ENCODE measurements at regions not wholly inside any gene's neighbourhood (a gene's known extent, or its start where the extent isn't known, plus 50 kb on each side); places are given as distances from the start of the nearest gene placed in this dataset.

- DNase-seq = no peak
Measured at GRCh38 chr2:153189091-153189888, 289.3 kb downstream of the RPRM start.

GRCh38 chr2:153179808-153180207, 298.8 kb downstream of the RPRM start:
- no peak for DNase-seq

DNA sequence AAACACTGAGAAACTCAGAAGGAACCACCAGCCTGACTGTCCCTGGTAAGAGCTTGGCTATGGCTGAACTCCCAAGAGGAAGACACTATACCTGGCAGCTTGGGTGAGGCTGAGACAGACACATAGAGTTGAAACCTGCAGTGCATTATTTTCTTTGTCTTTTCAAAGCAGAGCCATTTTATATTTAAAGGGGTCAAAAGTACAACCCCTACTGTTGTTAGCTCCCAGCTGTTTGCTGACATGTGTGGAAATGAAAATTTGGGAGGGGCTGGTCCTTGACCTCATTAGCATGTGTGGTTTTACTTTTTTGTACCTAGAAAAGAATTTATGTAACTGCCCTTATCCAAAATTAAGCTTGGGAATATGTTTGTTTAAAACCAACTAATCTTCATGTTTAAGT, 309.0 kb downstream of the RPRM start:
- no peak for DNase-seq

- DNase-seq = no peak
Measured at GRCh38 chr2:153165021-153165420, 313.5 kb downstream of the RPRM start.

GRCh38 chr2:153163055-153163454, 315.5 kb downstream of the RPRM start:
- DNase-seq = no peak

GRCh38 chr2:153156743-153157142, 321.8 kb downstream of the RPRM start:
- no peak for DNase-seq

DNA sequence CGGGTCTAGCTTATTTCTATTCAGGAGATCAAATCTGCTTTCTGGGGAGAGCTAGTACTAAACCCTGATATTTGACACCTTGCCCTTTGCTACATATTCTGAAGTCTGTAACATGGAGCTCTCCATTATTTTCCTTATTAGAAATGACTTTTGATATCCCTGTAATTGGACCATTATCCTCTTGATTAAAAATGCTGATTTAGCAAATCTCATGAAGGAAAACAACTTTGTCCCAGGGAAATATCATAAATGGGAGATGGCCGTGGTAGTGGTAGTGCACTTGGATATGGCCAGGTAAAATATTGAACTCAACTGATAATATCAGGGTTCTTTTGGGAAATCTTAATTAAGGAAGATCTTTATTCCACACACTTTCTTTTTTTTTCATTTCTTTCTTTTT, 326.5 kb downstream of the RPRM start:
- DNase-seq = no peak

DNA sequence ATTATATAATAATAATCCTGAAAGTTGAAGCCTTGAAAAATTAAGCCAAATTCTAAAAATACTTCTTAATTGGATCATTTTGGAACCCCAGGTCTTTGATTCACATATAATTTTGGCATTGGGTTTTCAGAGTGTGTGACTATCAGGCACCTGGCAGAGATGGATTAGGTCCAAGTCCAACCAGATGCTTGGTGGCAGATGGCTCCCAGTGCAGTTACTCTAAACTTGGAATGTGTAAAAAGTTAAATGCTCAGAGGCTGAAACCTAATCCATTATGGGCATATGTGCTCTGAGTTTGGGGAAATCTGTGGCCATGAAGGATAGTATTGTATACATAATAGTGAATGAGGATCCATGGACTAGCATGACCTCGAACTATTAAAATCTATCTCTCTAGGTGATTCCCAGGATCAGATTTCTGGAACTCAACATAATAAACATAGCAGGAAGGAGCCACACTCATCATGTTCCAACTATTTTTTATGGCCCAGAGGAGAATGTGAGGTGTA, 333.0 kb downstream of the RPRM start:
- no peak for DNase-seq

- no peak for DNase-seq
Measured at GRCh38 chr2:153143540-153143939, 335.0 kb downstream of the RPRM start.

- no peak for DNase-seq
Measured at GRCh38 chr2:153140498-153140897, 338.1 kb downstream of the RPRM start.

- no peak for DNase-seq
Measured at GRCh38 chr2:153138651-153139375, 339.7 kb downstream of the RPRM start.

DNA sequence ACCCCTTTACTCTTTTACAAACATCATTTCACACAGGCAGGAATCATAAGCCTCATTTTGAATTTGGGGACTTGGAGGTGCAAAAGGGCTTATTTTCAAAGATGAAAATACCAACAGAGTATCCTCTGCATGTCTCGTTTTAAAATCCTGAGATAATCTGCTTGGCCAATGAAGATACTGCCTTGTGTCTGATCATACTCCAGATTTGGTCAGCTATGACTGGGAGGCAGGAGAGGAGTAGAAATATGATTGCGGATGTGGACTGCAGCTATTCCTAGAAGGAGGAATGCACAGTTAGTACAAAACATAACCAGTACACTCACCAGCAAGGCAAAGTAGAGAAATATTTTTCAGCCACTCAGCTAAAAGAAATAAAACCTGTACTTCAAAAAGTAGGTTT, 342.3 kb downstream of the RPRM start:
- DNase-seq = no peak

DNA sequence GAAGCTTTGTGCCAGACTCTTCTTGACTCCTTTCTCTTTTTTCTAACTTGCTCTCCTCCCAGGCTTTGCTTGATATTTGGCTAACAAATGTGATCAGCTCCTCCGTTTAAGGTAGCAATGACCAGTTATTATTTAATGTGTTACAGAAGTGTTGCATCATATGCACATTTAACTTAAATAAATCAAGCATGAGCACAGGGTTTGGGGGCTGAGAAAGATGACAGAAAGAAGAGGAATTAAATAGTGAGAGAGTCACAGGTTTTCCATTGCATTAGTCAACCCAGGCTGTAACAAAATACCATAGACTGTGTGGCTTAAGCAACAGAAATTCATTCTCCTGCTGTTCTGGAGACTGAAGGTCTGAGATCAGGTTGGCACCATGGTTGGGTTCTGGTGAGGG, 343.8 kb downstream of the RPRM start:
- DNase-seq = no peak

GRCh38 chr2:153133716-153134115, 344.8 kb downstream of the RPRM start:
- DNase-seq = no peak

GRCh38 chr2:153132418-153132817, 346.1 kb downstream of the RPRM start:
- DNase-seq = no peak

GRCh38 chr2:153115141-153115540, 363.4 kb downstream of the RPRM start:
- DNase-seq = no peak

- no peak for DNase-seq
Measured at GRCh38 chr2:153110486-153110885, 368.1 kb downstream of the RPRM start.

DNA sequence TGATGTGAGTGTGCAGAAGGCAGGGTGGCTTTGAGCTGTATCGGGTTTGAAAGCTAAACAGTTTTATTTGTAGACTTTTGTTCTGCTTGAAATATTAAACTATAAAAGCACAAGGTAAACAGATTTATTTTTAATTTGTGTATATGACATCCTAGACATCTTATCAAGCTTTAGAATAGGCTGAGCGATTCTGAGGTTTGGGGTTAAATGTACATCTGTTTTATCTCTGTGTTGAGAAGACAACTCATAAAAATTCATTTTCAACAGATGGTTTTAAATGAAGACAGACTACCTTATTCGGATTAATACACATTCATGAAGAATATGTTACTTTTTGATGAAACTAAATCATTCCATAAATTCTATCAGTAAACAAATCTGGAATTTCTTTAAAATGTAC, 368.8 kb downstream of the RPRM start:
- no peak for DNase-seq

- DNase-seq = no peak
Measured at GRCh38 chr2:153106802-153107477, 371.6 kb downstream of the RPRM start.

- no peak for DNase-seq
Measured at GRCh38 chr2:153105829-153106578, 372.6 kb downstream of the RPRM start.

- DNase-seq = no peak
Measured at GRCh38 chr2:153101187-153101586, 377.4 kb downstream of the RPRM start.

DNA sequence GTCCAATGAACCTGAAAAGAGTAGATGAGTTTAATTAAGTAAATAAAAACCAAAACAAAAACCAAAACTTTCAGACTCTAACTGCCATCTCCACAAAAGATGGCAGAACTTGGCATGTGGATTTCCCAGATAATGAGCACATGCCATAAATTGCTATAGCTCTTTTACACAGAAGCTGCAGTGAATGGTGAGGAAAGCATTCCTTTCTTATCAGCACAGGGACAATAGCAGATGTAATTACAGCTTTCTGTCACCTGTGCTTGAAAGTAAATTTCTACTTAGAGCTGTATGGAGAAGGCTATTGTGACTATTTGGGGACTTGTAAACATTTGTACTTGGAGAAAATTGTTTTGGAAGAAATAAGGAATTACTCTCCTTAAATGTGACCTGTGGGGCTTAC, 378.4 kb downstream of the RPRM start:
- no peak for DNase-seq

DNA sequence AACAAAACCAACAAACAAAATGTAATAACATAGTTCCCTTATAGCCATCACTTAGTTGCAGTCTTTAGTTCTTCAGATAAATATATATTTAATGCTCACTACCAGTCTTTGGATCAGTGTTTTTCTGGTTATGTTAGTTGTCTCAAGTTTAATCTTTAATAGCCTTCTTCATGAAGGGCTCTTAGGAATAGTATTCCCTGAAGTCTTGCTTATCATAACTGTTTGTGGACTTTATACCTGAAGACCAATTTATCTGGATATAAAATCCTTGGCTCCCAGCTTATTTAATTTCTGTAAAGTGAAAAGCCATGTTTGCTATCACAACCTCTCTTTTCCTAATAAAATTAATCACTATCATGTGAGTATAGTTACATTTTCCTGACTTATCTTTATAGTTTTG, 379.7 kb downstream of the ARL6IP6 start:
- no peak for DNase-seq
